ENCODE measurements at regions not wholly inside any gene's neighbourhood (a gene's known extent, or its start where the extent isn't known, plus 50 kb on each side); places are given as distances from the start of the nearest gene placed in this dataset.

GRCh38 chr9:32319312-32319929 lies 65.0 kb upstream of the ACO1 start:
- Histone ChIP-seq H3K27me3 (ENCODE audit: insufficient read depth, low read length) (no peaks in the 10 kb centered on the region), H3K4me1 (ENCODE audit: control insufficient read depth in 1 of 2, insufficient read depth in 2 of 2, low read length in 2 of 2) (no peaks in the 10 kb centered on the region), H3K9me2 (ENCODE audit: insufficient read depth) (no peaks in the 10 kb centered on the region), H3K9ac (ENCODE audit: low read length) (no peak overlapping the region), H3K27ac (ENCODE audit: low read depth, low read length) (no peak overlapping the region), H4K20me1 (ENCODE audit: insufficient read depth) (no peaks in the 10 kb centered on the region), H3K36me3 (ENCODE audit: control insufficient read depth in 1 of 2, insufficient read depth in 2 of 2, low read length in 2 of 2) (no peaks in the 10 kb centered on the region), H3K4me2 (ENCODE audit: low read length) (no peak overlapping the region), H3K9me3 (ENCODE audit: control insufficient read depth in 1 of 2, insufficient read depth in 1 of 2, low read depth in 1 of 2, low read length in 2 of 2) (no peaks in the 10 kb centered on the region), H2AFZ (ENCODE audit: low read depth, low read length, poor library complexity, severe bottlenecking) (no peak overlapping the region), H3K79me2 (ENCODE audit: insufficient read depth, low read length) (no peaks in the 10 kb centered on the region), H3K4me3 (replicated peaks in 1 of 2; ENCODE audit: low read depth in 1 of 2, low read length in 2 of 2) (no peak overlapping the region)
- TF ChIP-seq POLR2AphosphoS5 (IDR thresholded peaks at IDR 0.05; ENCODE audit: low read depth, low read length) (no peak), CEBPB (IDR thresholded peaks at IDR 0.05; ENCODE audit: low read depth) (no peak), MAX (IDR thresholded peaks at IDR 0.05) (no peak), ZBTB33 (IDR thresholded peaks at IDR 0.05; ENCODE audit: extremely low read depth, insufficient replicate concordance, low read length) (no peak)
- intact Hi-C loops (cut with micrococcal nuclease), result no loop called here
- CTCF ChIA-PET, result no interaction called here
- ATAC-seq (no peak), DNase-seq (ENCODE audit: low read depth, low spot score) (no peak)
- RAD21 ChIA-PET (ENCODE audit: low non-redundant PET in 1 of 2, low total read pairs in 2 of 2, uncharacterized antibody in 2 of 2, unreplicated experiment in 2 of 2), result no interaction called here
- no TSS peak for BruUV-seq (replicated peaks)
- POLR2A ChIA-PET, result no interaction called here

GRCh38 chr9:32322622-32323021 lies 61.8 kb upstream of the ACO1 start:
- DNase-seq (ENCODE audit: low read depth, low spot score) (no peak), ATAC-seq (no peak)
- ChIA-PET CTCF (no interaction called here), POLR2A (no interaction called here), RAD21 (ENCODE audit: low non-redundant PET in 1 of 2, low total read pairs in 2 of 2, uncharacterized antibody in 2 of 2, unreplicated experiment in 2 of 2) (no interaction called here)
- H3K9ac ChIP-seq (ENCODE audit: low read length), result no peak overlapping the region
- no peaks in the 10 kb centered on the region for H3K4me1 ChIP-seq (ENCODE audit: control insufficient read depth in 1 of 2, insufficient read depth in 2 of 2, low read length in 2 of 2)
- H4K20me1 ChIP-seq (ENCODE audit: insufficient read depth), result no peaks in the 10 kb centered on the region
- H3K4me2 ChIP-seq (ENCODE audit: low read length), result no peak overlapping the region
- H2AFZ ChIP-seq (ENCODE audit: low read depth, low read length, poor library complexity, severe bottlenecking), result no peak overlapping the region
- no peaks in the 10 kb centered on the region for H3K9me2 ChIP-seq (ENCODE audit: insufficient read depth)
- no peaks in the 10 kb centered on the region for H3K27me3 ChIP-seq (ENCODE audit: insufficient read depth, low read length)
- no TSS peak for BruUV-seq (replicated peaks)
- no peaks in the 10 kb centered on the region for H3K79me2 ChIP-seq (ENCODE audit: insufficient read depth, low read length)
- H3K36me3 ChIP-seq (ENCODE audit: control insufficient read depth in 1 of 2, insufficient read depth in 2 of 2, low read length in 2 of 2), result no peaks in the 10 kb centered on the region
- H3K27ac ChIP-seq (ENCODE audit: low read depth, low read length), result no peak overlapping the region
- intact Hi-C loops (cut with micrococcal nuclease), result no loop called here
- H3K4me3 ChIP-seq (replicated peaks in 1 of 2; ENCODE audit: low read depth in 1 of 2, low read length in 2 of 2), result no peak overlapping the region
- no peaks in the 10 kb centered on the region for H3K9me3 ChIP-seq (ENCODE audit: control insufficient read depth in 1 of 2, insufficient read depth in 1 of 2, low read depth in 1 of 2, low read length in 2 of 2)
- TF ChIP-seq JUND (IDR thresholded peaks at IDR 0.05), result no peak
- TF ChIP-seq FOSL1 (IDR thresholded peaks at IDR 0.05; ENCODE audit: low read depth), result no peak
- no peak for TF ChIP-seq YY1 (IDR thresholded peaks at IDR 0.05; ENCODE audit: extremely low read depth, insufficient replicate concordance, low read depth, low read length)
- TF ChIP-seq TCF7L2 (IDR thresholded peaks at IDR 0.05; ENCODE audit: borderline replicate concordance, extremely low read depth, insufficient read depth, insufficient read length), result no peak
- TF ChIP-seq CBX3 (IDR thresholded peaks at IDR 0.05; ENCODE audit: low read depth), result no peak
- TF ChIP-seq EZH2 (IDR thresholded peaks at IDR 0.05), result no peak
- no peak for TF ChIP-seq MAX (IDR thresholded peaks at IDR 0.05)
- no peak for TF ChIP-seq EGR1 (IDR thresholded peaks at IDR 0.05; ENCODE audit: low read depth)
- TF ChIP-seq POLR2AphosphoS5 (IDR thresholded peaks at IDR 0.05; ENCODE audit: low read depth, low read length), result no peak
- no peak for TF ChIP-seq ATF3 (IDR thresholded peaks at IDR 0.05)
- no peak for TF ChIP-seq POLR2A (IDR thresholded peaks at IDR 0.05; ENCODE audit: borderline replicate concordance, extremely low read depth, insufficient read depth, insufficient read length)
- no peak for TF ChIP-seq ZNF274 (IDR thresholded peaks at IDR 0.05; ENCODE audit: low read depth, low read length)
- TF ChIP-seq ZBTB33 (IDR thresholded peaks at IDR 0.05; ENCODE audit: extremely low read depth, insufficient replicate concordance, low read length), result no peak
- no peak for TF ChIP-seq SIN3A (IDR thresholded peaks at IDR 0.05; ENCODE audit: low read depth)
- no peak for TF ChIP-seq ELF1 (IDR thresholded peaks at IDR 0.05; ENCODE audit: borderline replicate concordance, low read depth)
- TF ChIP-seq SRF (IDR thresholded peaks at IDR 0.05; ENCODE audit: low read depth), result no peak
